NCI-H1105 treated with DMSO at 0.1 percent for 48 hours (cell line): ENCODE measurements at regions not wholly inside any gene's neighbourhood (a gene's known extent, or its start where the extent isn't known, plus 50 kb on each side); places are given as distances from the start of the nearest gene placed in this dataset.

ENCODE experiments used
- DNase-seq: peaks from one replicate; lab custom pipeline; 2025; lab: John Stamatoyannopoulos, UW

- DNase-seq: no peak
Observed at GRCh38 chr5:5685737-5686136, 263.3 kb downstream of the ICE1 start.

DNA sequence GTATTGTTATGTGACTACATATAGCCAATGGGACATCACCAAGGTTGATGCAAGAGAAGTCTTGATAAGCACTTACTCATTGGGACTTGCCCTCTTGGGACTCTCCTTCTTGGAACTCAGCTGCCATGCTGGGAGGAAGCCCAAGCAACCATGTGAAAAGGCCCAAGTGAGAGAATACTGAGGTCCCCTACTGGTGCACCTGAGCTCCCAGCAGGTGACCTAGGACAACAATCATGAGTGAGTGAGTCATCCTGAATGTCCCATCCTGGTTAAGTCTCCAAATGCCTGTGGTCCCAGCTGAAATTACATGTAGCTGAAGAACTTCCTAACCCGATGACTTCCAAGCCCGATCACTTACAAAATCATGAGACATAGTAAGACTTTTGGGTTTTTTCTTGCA is 260.7 kb downstream of the ICE1 start:
- no peak for DNase-seq

DNA sequence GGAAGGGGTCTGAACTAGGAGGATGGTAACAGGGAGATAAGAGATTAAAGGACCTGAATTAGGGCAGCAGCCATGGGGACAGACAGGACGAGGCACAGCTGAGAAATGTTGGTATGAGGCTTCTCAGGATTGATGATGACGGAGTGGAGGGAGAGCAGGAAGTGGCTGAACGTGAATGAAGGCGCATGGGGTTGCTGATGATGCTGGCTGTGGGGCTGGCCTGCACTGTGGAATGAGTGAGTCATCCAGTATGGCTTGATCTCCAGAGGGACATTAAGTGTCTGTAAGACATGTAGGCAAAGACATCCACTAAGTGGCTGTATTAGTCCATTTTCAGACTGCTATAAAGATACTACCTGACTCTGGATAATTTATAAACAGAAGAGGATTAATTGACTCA is 256.4 kb downstream of the ICE1 start:
- DNase-seq: no peak

DNA sequence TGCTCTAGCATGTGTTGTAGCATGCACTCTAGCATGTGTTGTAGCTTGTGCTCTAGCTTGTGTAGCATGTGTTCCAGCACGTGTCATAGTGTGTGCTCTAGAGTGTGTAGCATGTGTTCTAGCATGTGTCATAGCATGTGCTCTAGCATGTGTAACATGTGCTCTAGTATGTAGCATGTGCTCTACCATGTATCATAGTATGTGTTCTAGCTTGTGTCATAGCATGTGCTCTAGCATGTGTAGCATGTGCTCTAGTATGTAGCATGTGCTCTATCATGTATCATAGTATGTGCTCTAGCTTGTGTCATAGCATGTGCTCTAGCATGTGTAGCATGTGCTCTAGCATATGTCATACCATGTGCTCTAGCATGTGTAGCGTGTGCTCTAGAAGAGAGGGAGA is 255.3 kb downstream of the ICE1 start:
- no peak for DNase-seq

DNA sequence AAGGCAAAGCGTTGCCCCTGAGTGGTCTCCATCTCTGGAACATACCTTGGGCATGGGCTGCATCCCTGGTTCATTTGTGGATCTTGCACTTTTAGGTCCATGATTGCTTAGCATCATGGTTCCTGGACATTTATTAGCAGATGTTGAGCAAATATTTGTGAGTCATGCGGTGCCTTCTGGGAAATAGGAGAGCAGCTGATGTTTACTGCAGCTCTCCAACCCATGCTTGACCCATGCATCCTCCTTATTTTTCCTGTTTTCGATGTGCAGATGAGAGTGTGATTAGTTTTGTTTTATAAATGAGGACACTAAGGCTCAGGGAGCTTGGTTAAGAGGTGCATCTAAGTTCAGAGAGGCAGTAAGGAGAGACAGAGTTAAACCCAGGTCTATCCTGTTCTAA is 253.7 kb downstream of the ICE1 start:
- DNase-seq: no peak

- DNase-seq: no peak
Observed at GRCh38 chr5:5675511-5675910, 253.0 kb downstream of the ICE1 start.

GRCh38 chr5:5671823-5672222 is 249.3 kb downstream of the ICE1 start:
- no peak for DNase-seq

DNA sequence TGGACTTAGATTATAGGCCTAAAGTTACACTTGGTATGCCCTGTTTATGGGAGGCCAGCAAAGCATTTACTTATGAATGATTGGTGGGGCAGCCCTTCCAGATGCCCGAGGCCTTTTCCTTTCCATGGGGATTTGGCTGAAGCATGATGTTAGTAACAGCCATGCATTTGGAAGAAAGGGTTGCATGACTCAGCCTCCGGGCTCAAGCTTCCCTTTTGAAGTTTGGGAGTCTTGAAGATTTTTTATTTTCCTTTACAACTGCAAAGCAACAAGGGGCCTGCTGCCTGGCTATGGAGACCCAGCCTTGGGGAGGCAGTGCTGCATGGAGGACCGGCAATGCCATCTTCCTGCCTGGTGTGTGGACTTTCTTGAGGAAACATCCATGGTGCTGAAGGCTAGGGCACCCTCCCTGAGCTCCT is 244.7 kb downstream of the ICE1 start:
- no peak for DNase-seq

- no peak for DNase-seq
Observed at GRCh38 chr5:5666369-5666768, 243.9 kb downstream of the ICE1 start.

GRCh38 chr5:5666076-5666365 is 243.5 kb downstream of the ICE1 start:
- no peak for DNase-seq

DNA sequence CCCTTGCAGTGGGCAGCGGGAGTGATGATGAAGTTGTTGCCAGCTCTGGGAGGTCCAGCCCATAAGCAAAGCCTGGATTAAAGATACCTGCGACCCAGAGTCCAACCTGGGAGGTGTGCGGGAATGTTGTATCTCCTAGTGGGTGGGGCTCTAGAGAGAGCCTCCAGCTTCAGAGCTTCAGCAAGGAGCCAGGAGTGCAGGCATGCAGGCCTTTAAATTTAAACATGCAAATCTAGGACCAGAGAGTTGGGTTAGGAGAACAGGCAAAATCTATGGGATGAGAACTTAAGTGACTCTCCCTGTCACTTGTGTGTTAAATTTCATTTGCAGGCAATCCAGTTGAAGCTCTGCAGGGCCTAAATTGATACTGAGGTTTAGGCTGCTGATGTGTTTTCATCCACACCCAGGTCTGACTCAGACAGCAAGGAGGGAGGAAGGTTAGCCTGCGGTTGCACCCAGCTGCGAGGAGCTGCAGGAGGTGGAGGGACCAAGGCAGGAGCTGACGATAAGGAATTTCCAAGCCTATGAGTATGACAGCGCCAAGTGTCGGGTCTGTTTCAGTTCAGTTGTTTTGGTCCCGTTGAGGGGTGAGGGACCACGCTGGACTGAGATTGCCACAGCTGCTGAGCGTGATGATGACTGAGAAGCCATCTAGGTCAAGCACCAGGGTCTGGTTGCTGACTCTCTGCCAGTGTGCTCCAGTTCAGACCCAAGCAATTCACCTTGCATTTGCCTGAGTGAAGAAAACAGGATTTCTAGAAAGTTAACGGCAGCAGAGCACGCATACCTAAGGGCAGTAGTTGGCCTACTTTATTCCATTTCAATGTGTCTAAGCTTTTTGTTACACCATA is 243.0 kb downstream of the ICE1 start:
- no peak for DNase-seq

DNA sequence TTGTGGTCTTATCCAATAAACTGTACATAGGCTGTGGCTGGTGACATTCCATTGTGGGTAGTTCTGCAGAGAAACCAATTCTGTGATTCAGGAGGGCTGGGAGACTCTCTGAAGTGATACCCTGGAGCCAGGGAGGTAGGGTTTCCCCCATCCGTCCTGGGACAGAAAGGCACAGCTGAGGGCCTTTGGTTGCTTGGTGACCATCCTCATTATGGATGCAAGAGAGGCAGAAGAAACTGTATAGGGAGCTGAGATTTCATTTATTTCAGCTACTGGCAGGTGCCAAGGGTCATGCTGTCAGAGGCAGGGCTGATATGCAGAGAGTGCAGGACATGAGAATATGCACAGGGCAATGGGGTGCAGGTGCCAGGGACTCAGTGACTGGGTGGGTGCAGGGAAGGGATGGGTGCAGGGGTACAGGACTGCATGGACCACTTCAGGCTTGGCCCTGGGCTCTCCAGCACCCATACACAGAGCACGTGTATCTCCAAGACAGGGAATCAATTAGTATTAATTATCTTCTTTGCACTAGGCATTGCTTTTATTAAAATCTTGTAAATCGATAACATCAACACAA is 236.5 kb downstream of the ICE1 start:
- no peak for DNase-seq

DNA sequence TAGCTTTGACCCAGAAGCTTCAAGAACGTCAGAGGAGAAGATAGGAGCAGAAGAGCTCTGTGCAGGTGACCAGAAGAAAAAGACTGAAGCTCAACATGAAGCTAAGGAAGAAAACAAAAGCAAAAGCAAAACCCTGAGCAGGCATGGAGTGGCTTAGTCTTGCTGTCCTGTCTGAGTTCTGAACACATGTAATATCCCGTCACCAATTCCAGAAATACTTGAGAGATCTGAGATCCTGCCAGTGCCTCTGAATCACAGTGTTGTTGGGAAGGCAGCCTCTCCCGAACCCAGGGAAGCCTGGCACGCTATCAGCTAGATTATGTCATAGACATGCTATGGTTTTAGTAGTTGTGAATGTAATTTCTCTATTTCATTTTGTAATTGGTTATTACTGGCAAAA is 235.7 kb downstream of the ICE1 start:
- DNase-seq: no peak

GRCh38 chr5:5652181-5652580 is 229.7 kb downstream of the ICE1 start:
- no peak for DNase-seq

DNA sequence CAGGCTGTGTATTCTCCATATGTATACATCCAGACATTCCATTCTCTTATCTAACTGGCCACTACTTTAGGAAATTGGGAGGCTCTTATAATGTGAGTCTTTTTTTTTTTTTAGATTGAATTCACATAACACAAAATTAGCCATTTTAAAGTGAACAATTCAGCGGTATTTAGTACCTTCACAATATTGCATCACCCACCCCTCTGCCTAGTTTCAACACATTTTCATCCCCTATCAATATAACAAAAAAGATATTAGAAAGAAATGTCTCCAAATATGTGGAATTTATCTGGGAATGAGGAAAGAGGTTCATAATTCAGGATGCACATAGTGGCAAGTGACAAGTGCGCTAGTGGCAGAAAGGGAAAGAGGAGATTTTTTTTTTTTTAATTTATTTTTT is 228.5 kb downstream of the ICE1 start:
- no peak for DNase-seq

GRCh38 chr5:5650242-5650641 is 227.8 kb downstream of the ICE1 start:
- DNase-seq: no peak

DNA sequence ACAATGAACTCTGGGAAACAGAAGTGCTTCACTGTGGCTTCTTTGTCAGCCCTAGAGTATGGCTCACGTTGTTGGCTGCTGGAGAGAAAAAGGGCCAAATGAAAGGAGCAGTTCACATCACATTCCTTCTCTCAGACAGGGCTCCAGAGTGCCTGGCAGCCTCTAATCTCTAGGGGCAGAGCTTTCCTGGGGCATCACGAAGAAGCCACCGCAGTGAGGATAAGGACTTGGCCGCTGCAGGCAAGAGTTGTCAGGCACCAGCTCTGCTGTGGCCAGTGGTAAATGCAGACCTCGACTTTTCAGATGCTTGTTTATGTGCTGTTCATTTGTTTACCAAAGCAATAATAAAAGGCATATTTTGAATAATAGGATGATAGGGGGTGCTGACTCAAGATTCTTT is 227.2 kb downstream of the ICE1 start:
- DNase-seq: no peak

DNA sequence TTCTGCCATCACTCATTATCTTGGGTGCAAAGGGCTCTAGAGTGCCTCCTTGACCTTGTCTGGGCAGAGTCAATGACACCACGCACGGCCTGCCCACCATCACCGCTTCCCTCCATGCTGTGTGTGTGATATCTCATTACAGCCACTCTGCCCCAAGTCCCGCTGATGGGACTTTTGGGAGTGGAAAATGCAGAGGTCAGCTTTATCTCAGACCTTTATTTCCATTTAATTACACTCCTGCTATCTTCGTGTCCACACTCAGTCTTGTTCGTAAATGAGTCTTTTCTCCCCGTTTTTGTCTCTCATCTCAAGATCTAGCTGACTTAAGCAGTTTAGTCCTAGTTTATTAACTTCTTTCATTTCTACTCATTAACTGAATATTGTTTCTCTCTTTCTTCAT is 226.2 kb downstream of the ICE1 start:
- DNase-seq: no peak

GRCh38 chr5:5645891-5646290 is 223.4 kb downstream of the ICE1 start:
- no peak for DNase-seq

- DNase-seq: no peak
Observed at GRCh38 chr5:5645198-5645597, 222.7 kb downstream of the ICE1 start.

GRCh38 chr5:5644249-5644648 is 221.8 kb downstream of the ICE1 start:
- no peak for DNase-seq

GRCh38 chr5:5643481-5643880 is 221.0 kb downstream of the ICE1 start:
- no peak for DNase-seq

GRCh38 chr5:5638211-5638610 is 215.7 kb downstream of the ICE1 start:
- no peak for DNase-seq

GRCh38 chr5:5637173-5637572 is 214.7 kb downstream of the ICE1 start:
- no peak for DNase-seq
